GM21390 (cell line): ENCODE measurements at regions not wholly inside any gene's neighbourhood (a gene's known extent, or its start where the extent isn't known, plus 50 kb on each side); places are given as distances from the start of the nearest gene placed in this dataset.
A peak's percentile ranks its signal among the peaks of the same experiment; 100 is the strongest.

ENCODE experiments used
- ATAC-seq: cut with Tn5 transposase; IDR thresholded peaks from one replicate; pipeline ENCODE4 v1.9.1; 2021; ENCODE audit not compliant: unreplicated experiment

DNA sequence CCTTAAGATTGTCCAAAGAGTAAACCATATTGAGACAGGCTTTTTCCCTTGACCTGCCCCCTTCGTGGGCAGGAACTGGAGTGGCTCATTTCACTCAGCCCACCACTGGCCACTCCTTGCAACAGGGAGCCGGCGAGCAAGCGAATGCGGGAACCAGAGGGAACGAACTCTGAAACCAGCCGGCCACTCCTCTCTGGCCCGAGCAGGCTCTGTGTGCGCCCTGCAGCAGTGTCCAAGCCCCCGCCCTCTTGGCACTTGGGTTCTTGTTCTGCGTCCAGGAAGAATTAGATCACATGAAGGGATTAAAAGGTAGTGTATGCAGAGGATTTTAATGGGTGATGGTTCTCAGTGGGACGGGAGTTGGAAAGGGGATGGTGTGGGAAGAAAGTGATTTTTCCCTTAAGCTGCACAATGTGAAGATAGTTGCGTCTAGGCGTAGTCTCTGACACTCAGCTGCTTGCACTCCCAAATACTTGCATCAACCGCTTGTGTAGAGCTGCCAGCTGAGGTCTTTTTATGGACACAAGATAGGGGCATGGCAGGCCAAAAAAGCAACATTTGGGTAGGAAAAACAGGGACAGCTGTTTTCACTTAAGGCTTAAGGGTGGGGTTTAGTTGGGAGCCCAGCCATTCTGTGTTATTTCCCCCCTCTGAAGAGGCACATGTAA is 1209.7 kb upstream of the PCDH20 start:
- no peak for ATAC-seq

GRCh38 chr13:62613819-62614218 is 1198.2 kb upstream of the PCDH20 start:
- ATAC-seq: no peak

GRCh38 chr13:62611343-62611742 is 1195.7 kb upstream of the PCDH20 start:
- no peak for ATAC-seq

DNA sequence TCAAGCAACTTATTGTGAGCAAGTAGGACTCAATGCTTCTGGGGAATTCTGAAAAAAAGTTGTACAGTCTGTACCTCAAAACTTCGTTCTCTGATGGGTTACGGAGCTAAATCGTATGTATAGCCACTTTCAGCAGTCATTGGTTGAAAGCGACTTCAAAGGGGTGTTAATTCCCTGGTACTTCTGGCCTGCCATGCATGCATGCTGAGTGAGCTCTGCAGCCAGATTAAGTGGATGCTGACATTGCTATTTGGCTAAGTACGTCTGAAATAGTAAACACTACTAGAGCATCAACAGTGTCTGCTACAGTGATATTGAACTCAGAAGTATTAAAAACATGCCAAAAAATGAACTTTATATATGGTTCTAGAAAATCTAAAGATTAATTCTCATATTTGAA is 1183.1 kb upstream of the PCDH20 start:
- ATAC-seq: no peak

GRCh38 chr13:62595976-62596375 is 1180.3 kb upstream of the PCDH20 start:
- no peak for ATAC-seq

- ATAC-seq: no peak
These were observed 1178.2 kb upstream of the PCDH20 start for GRCh38 chr13:62593804-62594203.

GRCh38 chr13:62583466-62583865 is 1167.8 kb upstream of the PCDH20 start:
- ATAC-seq: no peak

DNA sequence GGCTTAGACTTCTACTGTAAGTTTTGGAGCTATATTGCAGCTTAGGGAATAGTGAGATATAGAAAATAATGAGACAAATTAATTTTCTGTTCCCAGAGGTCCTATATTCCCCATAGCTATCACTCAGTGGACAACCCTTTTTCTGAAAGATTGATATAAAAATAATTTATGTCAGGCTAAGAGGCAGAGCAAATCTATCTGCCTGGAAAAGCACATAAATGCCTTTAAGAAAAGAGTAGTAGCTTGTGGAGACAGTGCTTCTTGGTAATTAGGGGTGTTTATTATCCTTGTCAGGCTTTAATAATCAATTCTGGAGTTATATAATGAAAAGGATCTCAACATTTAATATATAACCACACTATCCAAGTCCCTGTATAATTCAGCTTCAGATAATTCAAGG is 1162.8 kb upstream of the PCDH20 start:
- no peak for ATAC-seq

- ATAC-seq: no peak
These were observed 1149.1 kb upstream of the PCDH20 start for GRCh38 chr13:62564770-62565169.

- no peak for ATAC-seq
These were observed 1147.6 kb upstream of the PCDH20 start for GRCh38 chr13:62563251-62563650.

- no peak for ATAC-seq
These were observed 1141.3 kb upstream of the PCDH20 start for GRCh38 chr13:62556978-62557377.

GRCh38 chr13:62551588-62551987 is 1135.9 kb upstream of the PCDH20 start:
- ATAC-seq: no peak

GRCh38 chr13:62544928-62545327 is 1129.3 kb upstream of the PCDH20 start:
- ATAC-seq: no peak

GRCh38 chr13:62537593-62537992 is 1121.9 kb upstream of the PCDH20 start:
- ATAC-seq: no peak

DNA sequence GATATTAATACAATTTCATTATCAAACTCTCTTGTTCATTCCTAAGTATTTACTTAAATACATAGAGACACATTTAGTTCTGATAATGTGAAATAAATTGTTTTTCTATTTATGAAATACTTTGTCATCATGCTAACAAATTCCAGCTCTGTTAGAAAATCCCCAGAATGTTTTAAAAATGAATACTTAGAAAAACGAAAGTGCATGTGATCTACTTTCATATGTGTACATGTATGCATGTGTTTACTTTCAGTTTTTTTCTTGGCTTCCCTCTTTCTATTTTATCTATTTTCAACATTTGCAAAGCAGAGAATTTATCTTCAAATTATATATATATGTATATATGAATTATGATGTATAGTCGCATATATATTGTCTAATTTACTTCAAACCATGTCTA is 1110.0 kb upstream of the PCDH20 start:
- ATAC-seq: no peak

DNA sequence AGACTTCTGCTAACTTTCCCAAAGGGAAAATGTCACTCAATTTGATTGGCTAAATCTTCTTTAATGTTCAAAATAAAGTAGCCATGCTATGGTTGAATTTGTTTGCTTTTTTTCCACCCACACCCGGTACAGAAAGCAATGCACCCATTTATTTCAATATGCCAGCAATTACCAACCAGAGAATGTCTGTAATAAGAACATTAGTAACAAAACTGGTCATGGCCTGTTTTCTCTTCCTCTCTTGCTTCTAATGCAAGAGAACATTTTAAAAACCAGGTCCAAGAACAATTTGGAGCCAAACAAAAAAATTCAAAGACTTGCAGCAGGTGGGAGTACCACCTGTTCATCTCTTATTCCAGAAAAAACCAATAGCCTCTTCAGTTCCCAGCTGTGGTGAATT is 1108.8 kb upstream of the PCDH20 start:
- ATAC-seq: peak; percentile 46

- ATAC-seq: peak; percentile 86
These were observed 1108.4 kb upstream of the PCDH20 start for GRCh38 chr13:62524061-62524460.

DNA sequence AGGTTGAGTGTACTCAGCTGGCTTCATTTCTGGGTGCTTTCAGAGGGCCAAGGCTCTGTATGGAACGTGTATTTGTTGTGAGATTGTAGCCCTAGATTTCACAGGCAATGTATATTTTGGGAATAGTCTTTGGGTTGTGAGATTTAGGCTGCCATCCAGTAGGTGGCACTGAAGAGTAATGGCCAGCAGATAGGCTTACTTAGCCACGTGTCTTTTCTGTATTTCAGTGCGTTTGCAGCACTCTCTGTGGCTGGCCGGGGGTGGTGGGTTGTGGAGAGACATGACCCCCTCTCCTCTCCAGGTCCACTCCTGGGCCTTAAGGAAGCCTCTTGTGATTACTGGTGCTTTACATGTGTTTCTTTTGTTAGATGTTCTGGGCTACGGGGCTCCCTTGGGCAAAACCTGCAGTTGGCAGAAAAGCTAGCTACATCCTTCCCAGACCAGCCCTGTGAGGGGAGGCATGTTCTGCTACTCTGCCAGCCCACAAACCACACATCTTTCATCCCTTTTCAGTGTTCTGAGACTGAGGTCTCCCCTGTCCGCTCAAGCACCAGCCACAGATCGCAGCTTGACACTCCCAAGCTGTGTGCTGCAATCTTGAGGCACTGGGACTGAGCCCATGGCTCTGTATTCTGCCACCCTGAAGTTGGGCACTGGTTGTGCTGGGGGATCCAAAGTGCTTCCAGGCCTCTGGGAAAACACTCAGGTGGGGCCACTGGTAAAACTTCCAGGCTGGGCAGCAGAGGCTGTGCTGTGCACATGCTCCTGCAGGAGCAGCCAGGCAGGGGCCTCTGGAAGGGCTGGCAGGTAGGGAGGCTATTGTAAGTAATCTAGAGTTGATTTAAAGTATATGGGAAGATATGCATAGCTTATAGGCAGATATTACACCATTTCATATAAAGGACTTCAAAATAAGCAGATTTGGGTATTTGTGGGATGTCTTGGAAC is 1096.8 kb upstream of the PCDH20 start:
- peak; percentile 89 for ATAC-seq

GRCh38 chr13:62510906-62511655 is 1095.4 kb upstream of the PCDH20 start:
- peak; percentile 48 for ATAC-seq

DNA sequence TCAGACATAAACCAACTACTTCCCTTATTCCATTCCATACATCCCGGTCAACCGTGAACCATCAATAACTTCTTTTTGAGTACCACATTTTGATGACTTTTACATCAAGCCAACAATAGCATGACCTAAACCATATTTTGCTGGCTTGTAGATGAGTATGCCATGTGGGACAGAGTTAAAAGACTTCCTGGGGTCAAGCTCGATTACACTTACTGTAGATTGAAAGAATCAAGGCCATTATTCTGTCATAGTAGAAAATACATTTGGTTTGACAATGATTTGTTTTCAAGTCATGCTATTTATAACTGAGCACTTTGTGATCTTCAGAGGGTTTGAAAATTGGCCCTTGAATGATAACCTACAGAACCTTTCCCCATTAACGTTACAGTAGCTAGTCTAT is 1086.9 kb upstream of the PCDH20 start:
- no peak for ATAC-seq

- no peak for ATAC-seq
These were observed 1074.1 kb upstream of the PCDH20 start for GRCh38 chr13:62489731-62490130.

DNA sequence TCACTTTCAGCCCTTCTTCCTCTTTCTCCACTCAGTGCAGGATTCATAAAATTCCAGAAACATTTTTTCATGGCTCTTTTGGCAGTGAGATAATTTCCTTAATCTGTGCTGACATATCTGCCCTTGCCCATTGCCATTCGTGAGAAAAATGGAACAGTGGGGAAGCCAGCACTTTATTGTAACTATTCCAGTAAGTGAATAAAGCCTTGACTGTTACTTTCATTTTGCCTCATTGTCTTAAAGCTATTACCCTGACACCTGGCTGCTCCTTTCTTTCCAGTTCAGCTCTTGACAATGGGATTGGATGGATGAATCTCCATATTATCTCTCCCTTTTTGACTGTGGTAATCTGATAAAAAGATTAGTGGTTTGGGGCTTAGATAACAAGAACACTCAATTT is 1068.1 kb upstream of the PCDH20 start:
- ATAC-seq: no peak
